ENCODE measurements at regions not wholly inside any gene's neighbourhood (a gene's known extent, or its start where the extent isn't known, plus 50 kb on each side); places are given as distances from the start of the nearest gene placed in this dataset.
"Not testable (repeated sequence)": the region's sequence is repeated elsewhere in the genome, so short reads cannot be mapped to it uniquely, and the experiment has no call there.

GRCh38 chr6:28802417-28803336 lies 121.1 kb downstream of the TRIM27 start:
- peak; percentile 37 for DNase-seq (ENCODE audit: low spot score)

- peak; percentile 37 for DNase-seq (ENCODE audit: low spot score)
Observed at GRCh38 chr6:28803337-28803709, 120.5 kb downstream of the TRIM27 start.

- peak; percentile 78 for DNase-seq (ENCODE audit: low spot score)
Observed at GRCh38 chr6:28807682-28808280, 116.0 kb downstream of the TRIM27 start.

- no peak for DNase-seq (ENCODE audit: low spot score)
Observed at GRCh38 chr6:28808383-28808782, 115.4 kb downstream of the TRIM27 start.

- no peak for DNase-seq (ENCODE audit: low spot score)
Observed at GRCh38 chr6:28809947-28810658, 113.7 kb downstream of the TRIM27 start.

GRCh38 chr6:28810659-28811053 lies 113.1 kb downstream of the TRIM27 start:
- no peak for DNase-seq (ENCODE audit: low spot score)

GRCh38 chr6:28811873-28812272 lies 111.9 kb downstream of the TRIM27 start:
- peak; percentile 49 for DNase-seq (ENCODE audit: low spot score)

GRCh38 chr6:28812778-28813569 lies 110.8 kb downstream of the TRIM27 start:
- peak; percentile 41 for DNase-seq (ENCODE audit: low spot score)

GRCh38 chr6:28814032-28814976 lies 109.5 kb downstream of the TRIM27 start:
- peak; percentile 72 for DNase-seq (ENCODE audit: low spot score)

- no peak for DNase-seq (ENCODE audit: low spot score)
Observed at GRCh38 chr6:28816339-28816908, 107.4 kb downstream of the TRIM27 start.

GRCh38 chr6:28816909-28817807 lies 106.6 kb downstream of the TRIM27 start:
- no peak for DNase-seq (ENCODE audit: low spot score)

GRCh38 chr6:28817808-28818145 lies 106.0 kb downstream of the TRIM27 start:
- DNase-seq (ENCODE audit: low spot score): no peak

- no peak for DNase-seq (ENCODE audit: low spot score)
Observed at GRCh38 chr6:28824793-28825731, 98.7 kb downstream of the TRIM27 start.

- DNase-seq (ENCODE audit: low spot score): no peak
Observed at GRCh38 chr6:28825732-28826293, 98.0 kb downstream of the TRIM27 start.

GRCh38 chr6:28831683-28832082 lies 92.1 kb downstream of the TRIM27 start:
- not testable (repeated sequence) for DNase-seq (ENCODE audit: low spot score)

- not testable (repeated sequence) for DNase-seq (ENCODE audit: low spot score)
Observed at GRCh38 chr6:28836703-28837102, 87.1 kb downstream of the TRIM27 start.

GRCh38 chr6:28838289-28838633 lies 85.5 kb downstream of the TRIM27 start:
- DNase-seq (ENCODE audit: low spot score): peak; percentile 80
